ENCODE measurements at regions not wholly inside any gene's neighbourhood (a gene's known extent, or its start where the extent isn't known, plus 50 kb on each side); places are given as distances from the start of the nearest gene placed in this dataset.
A peak's percentile ranks its signal among the peaks of the same experiment; 100 is the strongest.

DNA sequence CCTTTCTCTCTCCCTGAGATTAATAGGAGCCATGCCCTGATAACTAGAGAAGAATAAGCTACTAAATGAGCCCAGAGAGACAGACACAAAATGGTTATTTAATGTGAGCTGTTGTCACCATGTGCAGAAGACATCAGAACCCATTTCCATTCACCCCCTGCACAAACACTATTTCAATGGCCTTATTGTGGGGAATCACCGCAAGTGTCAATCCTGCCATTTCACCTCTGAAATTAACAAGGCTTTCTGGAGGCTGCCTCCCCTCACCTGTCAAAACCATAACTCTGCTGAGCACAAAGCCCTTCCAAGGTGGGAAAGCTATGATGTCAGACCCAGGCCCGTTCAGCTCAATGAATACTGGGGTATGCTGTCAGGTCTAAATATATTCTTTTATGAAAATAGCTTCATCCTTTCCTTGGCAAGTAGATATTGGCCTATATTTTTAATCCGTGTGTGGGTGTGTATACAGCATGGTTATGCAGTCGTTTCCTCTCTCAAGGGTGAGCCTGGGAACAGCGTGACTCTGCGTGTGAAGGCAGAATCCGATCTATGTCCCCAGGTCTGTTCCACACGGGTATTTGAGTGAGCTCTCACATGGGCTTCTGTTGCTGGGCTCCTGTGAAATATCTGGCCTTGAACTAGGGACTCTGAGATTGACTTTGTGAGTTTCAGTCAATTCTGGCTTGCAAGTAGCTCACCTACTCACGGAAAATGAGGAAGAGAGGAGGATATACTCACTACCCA lies 266.3 kb downstream of the FBXW7 start:
- peaks cover 7% of the 10 kb centered on the region for H3K4me1 Mint-ChIP-seq
- H3K9me3 ChIP-seq (ENCODE audit: control insufficient read depth, low read length, poor library complexity, severe bottlenecking) = no peaks in the 10 kb centered on the region
- H3K4me3 Mint-ChIP-seq = no peak overlapping the region
- no peaks in the 10 kb centered on the region for H3K36me3 Mint-ChIP-seq (ENCODE audit: low read depth)
- H3K27ac Mint-ChIP-seq = no peak overlapping the region
- ATAC-seq = no peak
- no peak for DNase-seq
- no peaks in the 10 kb centered on the region for H3K27me3 Mint-ChIP-seq

DNA sequence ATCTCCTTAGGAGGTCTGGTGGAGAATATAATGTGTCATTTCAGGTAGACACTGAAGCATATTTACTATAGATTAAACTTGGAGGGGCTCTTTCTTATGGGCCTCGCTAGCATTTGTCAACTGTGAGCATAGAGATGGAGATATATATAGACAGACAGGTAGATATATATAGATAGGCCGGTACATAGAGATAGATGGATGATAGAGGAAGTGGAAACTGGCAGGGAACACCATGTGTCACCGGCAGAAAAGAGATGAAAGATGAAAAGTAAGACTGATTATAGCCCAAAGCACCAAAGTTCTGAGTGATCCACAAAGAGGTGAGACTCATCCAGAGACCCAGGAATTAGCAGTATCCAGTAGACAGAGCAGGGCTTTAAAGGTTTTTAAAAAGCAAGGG lies 268.1 kb downstream of the FBXW7 start:
- no peak overlapping the region for H3K27ac Mint-ChIP-seq
- peaks cover 7% of the 10 kb centered on the region for H3K4me1 Mint-ChIP-seq
- no peak for DNase-seq
- no peaks in the 10 kb centered on the region for H3K36me3 Mint-ChIP-seq (ENCODE audit: low read depth)
- no peak overlapping the region for H3K4me3 Mint-ChIP-seq
- ATAC-seq = no peak
- H3K27me3 Mint-ChIP-seq = no peaks in the 10 kb centered on the region
- no peaks in the 10 kb centered on the region for H3K9me3 ChIP-seq (ENCODE audit: control insufficient read depth, low read length, poor library complexity, severe bottlenecking)

DNA sequence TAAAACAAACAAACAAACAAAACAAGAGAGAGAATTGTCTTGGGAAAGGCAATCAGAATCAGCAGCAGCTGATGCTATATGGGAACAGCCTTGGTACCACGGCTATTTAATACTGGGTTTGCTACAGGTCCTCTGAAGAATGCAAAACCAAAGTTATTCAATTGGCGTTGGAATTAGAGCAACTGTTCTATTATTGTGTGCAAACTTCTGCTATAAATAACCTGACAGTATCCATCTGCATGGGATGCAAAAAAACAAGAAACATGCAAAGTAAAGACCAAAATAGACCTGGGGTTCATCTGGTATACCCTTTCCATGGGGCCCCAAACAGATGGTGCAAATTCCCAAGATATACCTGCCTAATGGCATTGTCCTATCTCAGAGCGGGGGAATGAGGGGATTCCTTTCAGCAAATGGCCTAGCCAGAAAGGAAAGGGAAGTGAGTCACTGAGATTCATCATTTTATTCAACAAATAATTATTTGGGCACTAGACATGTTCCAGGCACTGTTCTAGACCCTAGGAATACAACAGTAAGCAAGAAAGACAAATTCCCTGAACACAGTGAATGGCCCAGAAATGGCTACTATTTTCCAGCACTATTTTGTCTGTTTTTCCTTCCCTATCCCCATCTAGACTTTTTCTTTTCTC lies 268.9 kb downstream of the FBXW7 start:
- H3K9me3 ChIP-seq (ENCODE audit: control insufficient read depth, low read length, poor library complexity, severe bottlenecking) = no peaks in the 10 kb centered on the region
- ATAC-seq = no peak
- Mint-ChIP-seq H3K4me3 (no peak overlapping the region), H3K36me3 (ENCODE audit: low read depth) (no peaks in the 10 kb centered on the region), H3K27ac (no peak overlapping the region), H3K27me3 (no peaks in the 10 kb centered on the region), H3K4me1 (peaks cover 7% of the 10 kb centered on the region)
- no peak for DNase-seq

DNA sequence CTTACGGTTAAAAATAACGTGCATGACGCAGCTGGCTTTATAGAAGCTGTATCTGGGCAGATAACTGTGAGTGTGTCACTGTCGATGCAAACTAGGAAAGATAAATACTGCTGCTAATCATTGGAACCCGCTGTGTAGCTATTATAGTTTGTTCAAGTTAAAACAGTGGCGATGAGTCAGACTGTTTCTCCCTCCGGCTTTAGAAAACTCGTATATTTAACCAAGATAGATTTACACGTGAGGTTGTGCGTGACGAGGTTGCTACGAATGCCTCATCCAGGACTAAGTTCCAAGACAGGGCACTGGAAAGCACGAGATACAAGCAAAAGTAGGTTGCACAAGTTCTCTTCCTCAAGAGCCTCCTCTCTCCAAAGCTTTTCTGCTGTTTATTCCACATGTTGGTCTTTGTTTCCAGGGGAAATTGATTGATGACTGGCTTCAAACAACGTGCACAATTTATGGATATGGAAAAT lies 270.7 kb downstream of the FBXW7 start:
- Mint-ChIP-seq H3K27me3 (no peaks in the 10 kb centered on the region), H3K4me3 (no peak overlapping the region), H3K36me3 (ENCODE audit: low read depth) (no peaks in the 10 kb centered on the region), H3K27ac (no peak overlapping the region), H3K4me1 (peaks cover 4% of the 10 kb centered on the region)
- ATAC-seq (no peak), DNase-seq (no peak)
- no peaks in the 10 kb centered on the region for H3K9me3 ChIP-seq (ENCODE audit: control insufficient read depth, low read length, poor library complexity, severe bottlenecking)

DNA sequence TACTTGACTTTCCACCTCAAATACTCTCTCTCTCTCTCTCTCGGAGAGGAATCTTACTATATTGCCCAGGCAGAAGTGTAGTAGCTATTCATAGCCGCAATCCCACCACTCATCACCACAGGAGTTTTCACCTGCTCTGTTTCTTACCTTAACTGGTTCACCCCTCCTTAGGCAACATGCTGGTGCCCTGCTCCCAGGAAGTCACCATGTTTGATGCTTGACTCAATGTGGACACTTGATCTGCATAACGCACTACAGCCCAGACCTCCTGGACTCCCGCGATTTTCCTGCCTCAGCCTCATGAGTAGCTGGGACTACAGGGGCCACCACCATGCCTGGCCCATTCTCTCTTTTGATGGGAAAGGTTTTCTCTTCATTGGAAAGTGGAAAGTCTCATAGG lies 271.8 kb downstream of the FBXW7 start:
- ATAC-seq = no peak
- no peaks in the 10 kb centered on the region for H3K36me3 Mint-ChIP-seq (ENCODE audit: low read depth)
- DNase-seq = no peak
- no peaks in the 10 kb centered on the region for H3K9me3 ChIP-seq (ENCODE audit: control insufficient read depth, low read length, poor library complexity, severe bottlenecking)
- H3K4me1 Mint-ChIP-seq = peaks cover 4% of the 10 kb centered on the region
- no peak overlapping the region for H3K27ac Mint-ChIP-seq
- H3K4me3 Mint-ChIP-seq = no peak overlapping the region
- no peaks in the 10 kb centered on the region for H3K27me3 Mint-ChIP-seq

DNA sequence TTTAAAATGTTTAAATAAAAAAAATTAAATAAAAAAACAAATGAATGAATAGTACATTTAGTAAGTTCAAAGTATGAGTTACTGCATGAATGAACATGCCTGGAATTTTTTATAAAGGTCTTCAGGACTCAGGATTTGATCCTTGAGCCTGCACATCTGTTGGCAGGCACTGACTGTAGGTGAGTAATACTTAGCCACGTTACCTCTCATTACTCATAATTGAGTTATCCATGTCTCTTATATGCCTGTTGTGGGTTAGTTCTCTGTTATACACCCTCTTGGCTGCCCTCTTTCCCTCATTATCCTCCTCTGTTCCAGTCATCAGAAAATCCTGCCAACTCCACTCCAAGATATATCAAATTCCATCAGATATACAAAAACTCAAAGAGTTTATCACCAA lies 276.0 kb downstream of the FBXW7 start:
- H3K27ac Mint-ChIP-seq = no peak overlapping the region
- H3K36me3 Mint-ChIP-seq (ENCODE audit: low read depth) = no peaks in the 10 kb centered on the region
- H3K27me3 Mint-ChIP-seq = no peaks in the 10 kb centered on the region
- peaks cover 2% of the 10 kb centered on the region for H3K4me1 Mint-ChIP-seq
- H3K4me3 Mint-ChIP-seq = peak overlapping the region; percentile 4
- H3K9me3 ChIP-seq (ENCODE audit: control insufficient read depth, low read length, poor library complexity, severe bottlenecking) = no peaks in the 10 kb centered on the region
- DNase-seq (no peak), ATAC-seq (no peak)

DNA sequence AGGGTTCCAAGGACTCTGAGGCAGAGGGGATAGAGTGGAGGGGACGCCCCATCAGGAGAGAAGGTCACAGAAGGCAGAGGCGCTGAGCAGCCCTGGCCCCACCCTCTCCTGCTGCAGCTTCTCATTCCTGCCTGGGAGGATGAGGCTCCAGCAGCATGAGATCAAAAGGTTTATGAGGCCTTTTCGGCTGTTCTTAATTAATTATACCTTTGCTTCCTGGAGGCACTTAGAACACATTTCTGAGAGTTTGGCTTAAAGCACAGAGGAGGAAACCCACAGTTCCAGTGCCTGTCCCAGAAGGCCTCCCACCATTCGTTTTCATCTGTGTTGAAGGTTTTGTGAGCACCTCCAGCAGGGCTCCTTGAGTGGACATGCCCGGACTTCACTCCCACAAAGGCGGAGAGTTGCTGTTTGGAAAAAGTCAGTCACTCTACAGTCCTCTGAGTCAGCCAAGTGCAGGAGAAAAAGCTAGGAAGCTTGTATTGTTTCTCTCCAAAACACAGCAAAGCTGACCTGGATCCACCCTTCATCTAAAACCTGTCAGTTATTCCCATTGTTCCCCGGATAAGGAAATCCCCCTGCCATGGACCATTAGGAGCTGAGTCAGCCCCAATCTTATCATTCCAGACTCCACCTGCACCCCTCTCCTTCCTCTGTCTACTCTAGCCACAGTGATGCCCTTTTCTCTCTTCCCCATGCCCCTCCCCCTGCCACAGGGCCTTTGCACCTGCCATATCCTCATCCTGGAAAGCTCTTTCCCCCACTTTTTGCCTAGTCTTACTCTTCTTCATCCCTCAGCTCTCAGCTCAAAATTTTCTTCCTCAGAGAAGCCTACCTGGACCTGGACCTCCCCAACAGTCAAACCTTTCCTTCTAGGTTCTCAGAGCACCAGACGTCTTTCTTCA lies 276.8 kb downstream of the FBXW7 start:
- Mint-ChIP-seq H3K4me1 (peaks cover 2% of the 10 kb centered on the region), H3K27ac (no peak overlapping the region), H3K36me3 (ENCODE audit: low read depth) (no peaks in the 10 kb centered on the region), H3K4me3 (no peak overlapping the region), H3K27me3 (no peaks in the 10 kb centered on the region)
- ATAC-seq (no peak), DNase-seq (no peak)
- no peaks in the 10 kb centered on the region for H3K9me3 ChIP-seq (ENCODE audit: control insufficient read depth, low read length, poor library complexity, severe bottlenecking)

DNA sequence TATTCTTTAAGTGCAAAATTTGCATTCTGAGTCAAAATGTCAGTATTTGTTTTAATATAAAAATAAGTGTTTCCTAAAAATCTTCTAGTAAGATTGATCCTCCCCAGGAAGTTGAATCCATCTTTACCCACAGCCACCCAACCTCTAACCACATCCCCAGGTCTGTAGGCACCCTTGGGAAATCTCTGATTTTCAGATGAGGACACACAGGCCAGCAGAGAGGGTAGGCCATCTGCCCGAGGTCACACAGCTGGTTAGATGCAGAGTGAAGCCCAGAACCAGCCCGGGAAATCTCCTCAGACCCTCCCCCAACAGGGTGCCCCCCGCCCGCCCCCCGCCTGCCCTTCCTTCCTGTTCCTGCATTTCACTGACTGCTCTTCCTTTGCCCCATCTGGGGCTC lies 277.5 kb downstream of the FBXW7 start:
- Mint-ChIP-seq H3K27ac (no peak overlapping the region), H3K36me3 (ENCODE audit: low read depth) (no peaks in the 10 kb centered on the region), H3K4me1 (peaks cover 2% of the 10 kb centered on the region), H3K27me3 (no peaks in the 10 kb centered on the region), H3K4me3 (no peak overlapping the region)
- ATAC-seq (no peak), DNase-seq (no peak)
- no peaks in the 10 kb centered on the region for H3K9me3 ChIP-seq (ENCODE audit: control insufficient read depth, low read length, poor library complexity, severe bottlenecking)

DNA sequence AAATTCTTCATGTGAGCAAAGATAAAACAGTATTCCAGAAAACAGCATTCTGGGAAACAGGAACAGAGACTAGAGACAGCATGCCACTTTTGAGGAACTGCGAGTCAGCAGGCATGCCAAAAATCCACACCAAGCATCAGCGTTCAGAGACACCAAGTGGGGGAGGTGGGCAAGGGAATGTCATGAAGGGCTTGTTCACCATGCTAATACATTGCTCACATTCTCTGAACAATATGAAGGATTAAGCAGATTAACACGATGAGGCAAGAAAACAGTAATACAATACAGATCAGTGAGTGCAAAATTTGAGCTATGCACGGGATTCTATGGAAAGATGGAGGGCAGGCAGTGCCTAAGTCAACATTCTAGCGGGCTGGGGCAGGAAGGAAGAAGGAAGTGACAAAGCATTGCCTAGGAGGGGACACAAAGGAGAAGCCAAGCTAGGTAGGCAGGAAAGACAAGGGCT lies 278.3 kb downstream of the FBXW7 start:
- Mint-ChIP-seq H3K27ac (no peak overlapping the region), H3K27me3 (no peaks in the 10 kb centered on the region), H3K4me1 (peaks cover 2% of the 10 kb centered on the region), H3K36me3 (ENCODE audit: low read depth) (no peaks in the 10 kb centered on the region), H3K4me3 (no peak overlapping the region)
- H3K9me3 ChIP-seq (ENCODE audit: control insufficient read depth, low read length, poor library complexity, severe bottlenecking) = no peaks in the 10 kb centered on the region
- ATAC-seq (no peak), DNase-seq (no peak)

DNA sequence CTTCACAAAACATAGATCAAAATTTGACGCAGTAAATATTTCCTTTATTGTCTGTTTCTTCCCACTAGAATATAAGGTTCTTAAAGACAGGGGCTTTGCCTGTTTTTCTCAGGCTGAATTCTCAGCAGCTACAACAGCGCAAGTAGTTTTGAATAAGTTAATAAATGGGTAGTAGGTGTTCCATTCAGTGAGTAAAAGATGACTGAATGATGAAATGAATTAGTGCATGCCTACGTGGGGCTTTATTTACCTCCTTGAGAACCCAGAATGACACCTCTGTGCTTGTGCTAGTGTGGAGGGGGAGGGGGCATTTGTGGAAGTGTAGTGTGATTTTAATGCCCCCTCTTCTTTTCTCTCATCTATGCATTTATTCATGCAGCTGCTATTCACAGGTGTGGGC lies 278.9 kb downstream of the FBXW7 start:
- ATAC-seq (no peak), DNase-seq (no peak)
- H3K9me3 ChIP-seq (ENCODE audit: control insufficient read depth, low read length, poor library complexity, severe bottlenecking) = no peaks in the 10 kb centered on the region
- no peaks in the 10 kb centered on the region for H3K27me3 Mint-ChIP-seq
- no peak overlapping the region for H3K27ac Mint-ChIP-seq
- peaks cover 2% of the 10 kb centered on the region for H3K4me1 Mint-ChIP-seq
- no peak overlapping the region for H3K4me3 Mint-ChIP-seq
- no peaks in the 10 kb centered on the region for H3K36me3 Mint-ChIP-seq (ENCODE audit: low read depth)

DNA sequence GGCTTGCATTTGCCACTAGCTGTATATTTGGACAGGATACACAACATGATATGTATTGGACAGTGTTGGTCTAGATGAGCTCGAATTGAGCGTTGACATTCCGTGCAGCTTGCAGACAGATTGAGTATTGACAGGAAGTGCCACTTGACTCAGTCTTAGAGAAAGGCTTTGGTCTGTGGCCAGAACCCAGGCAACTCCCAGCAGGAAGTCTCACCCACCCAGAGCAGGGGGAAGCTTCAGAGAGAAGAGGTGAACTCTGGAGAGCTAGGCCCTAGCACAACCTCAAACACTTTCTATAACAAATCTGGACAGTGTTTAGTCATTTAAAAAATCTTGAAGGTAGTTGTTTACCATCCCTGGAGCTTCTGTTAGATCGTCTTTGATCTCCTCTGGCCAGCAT lies 280.5 kb downstream of the FBXW7 start:
- H3K27ac Mint-ChIP-seq = no peak overlapping the region
- DNase-seq (no peak), ATAC-seq (peak; percentile 89)
- peaks cover 2% of the 10 kb centered on the region for H3K4me1 Mint-ChIP-seq
- H3K27me3 Mint-ChIP-seq = no peaks in the 10 kb centered on the region
- no peaks in the 10 kb centered on the region for H3K9me3 ChIP-seq (ENCODE audit: control insufficient read depth, low read length, poor library complexity, severe bottlenecking)
- no peaks in the 10 kb centered on the region for H3K36me3 Mint-ChIP-seq (ENCODE audit: low read depth)
- no peak overlapping the region for H3K4me3 Mint-ChIP-seq

DNA sequence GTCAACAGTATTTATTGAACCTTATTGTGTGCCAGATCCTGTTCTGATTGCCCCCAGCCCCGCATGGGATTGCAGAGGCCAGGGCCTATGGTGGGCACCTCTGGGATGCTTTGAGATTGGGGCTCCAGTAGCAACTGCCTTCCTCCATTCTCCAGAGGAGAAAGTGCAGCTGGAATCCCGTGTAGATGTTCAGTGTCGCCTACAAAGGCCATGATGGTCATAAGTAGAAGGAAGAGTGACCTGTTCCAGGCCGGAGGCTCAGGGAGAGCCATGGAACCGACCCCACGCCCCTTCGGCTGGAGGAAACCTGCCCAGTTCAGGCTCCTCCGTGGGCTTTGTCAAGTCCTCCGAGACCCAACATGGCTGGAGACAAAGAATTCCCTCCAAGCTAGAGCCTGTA lies 287.5 kb downstream of the FBXW7 start:
- ATAC-seq = no peak
- Mint-ChIP-seq H3K36me3 (ENCODE audit: low read depth) (no peaks in the 10 kb centered on the region), H3K4me3 (no peak overlapping the region), H3K4me1 (peaks cover 19% of the 10 kb centered on the region), H3K27me3 (no peaks in the 10 kb centered on the region), H3K27ac (peak overlapping the region; percentile 91)
- no peaks in the 10 kb centered on the region for H3K9me3 ChIP-seq (ENCODE audit: control insufficient read depth, low read length, poor library complexity, severe bottlenecking)
- DNase-seq = no peak

DNA sequence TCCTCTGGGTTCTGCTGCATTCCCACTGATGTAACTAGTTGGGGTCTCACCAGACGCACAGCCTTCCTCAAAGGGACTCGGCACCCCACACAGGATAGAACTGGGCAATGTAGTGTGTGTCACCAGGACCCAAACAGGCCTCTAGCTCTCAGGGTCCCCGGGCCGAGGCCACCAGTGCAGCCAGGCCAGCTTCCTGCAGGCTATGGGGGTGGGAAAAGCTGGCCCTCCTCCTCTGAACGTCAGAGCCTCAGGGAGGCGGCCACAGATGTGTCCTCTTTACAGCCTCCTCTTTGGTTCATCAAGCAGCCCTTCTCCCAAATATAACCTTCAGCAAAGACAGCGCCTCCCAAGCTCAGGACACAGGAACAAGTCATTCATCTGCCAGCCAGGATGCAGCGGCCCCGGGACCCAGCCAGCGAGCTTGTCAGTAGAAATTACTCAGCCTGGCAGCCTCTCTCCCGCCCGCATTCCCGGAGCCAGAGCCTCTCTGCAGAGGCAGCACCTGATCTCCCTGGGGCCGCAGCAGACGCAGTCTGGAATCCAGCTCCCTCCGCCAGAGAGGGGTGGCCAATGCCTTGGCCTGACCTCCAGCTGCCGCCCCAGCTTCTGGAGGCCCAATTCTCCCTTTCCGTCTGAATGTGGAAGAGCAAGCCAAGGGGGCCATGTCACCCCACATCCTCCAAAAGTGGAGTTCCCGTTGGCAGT lies 288.5 kb downstream of the FBXW7 start:
- H3K27me3 Mint-ChIP-seq = no peaks in the 10 kb centered on the region
- DNase-seq = no peak
- H3K27ac Mint-ChIP-seq = peak overlapping the region; percentile 91
- H3K4me1 Mint-ChIP-seq = peaks cover 19% of the 10 kb centered on the region
- ATAC-seq = no peak
- no peaks in the 10 kb centered on the region for H3K36me3 Mint-ChIP-seq (ENCODE audit: low read depth)
- peak overlapping the region; percentile 28 for H3K4me3 Mint-ChIP-seq
- H3K9me3 ChIP-seq (ENCODE audit: control insufficient read depth, low read length, poor library complexity, severe bottlenecking) = no peaks in the 10 kb centered on the region

Data from T-helper 17 cell (primary cell).